ENCODE measurements at regions not wholly inside any gene's neighbourhood (a gene's known extent, or its start where the extent isn't known, plus 50 kb on each side); places are given as distances from the start of the nearest gene placed in this dataset.

DNA sequence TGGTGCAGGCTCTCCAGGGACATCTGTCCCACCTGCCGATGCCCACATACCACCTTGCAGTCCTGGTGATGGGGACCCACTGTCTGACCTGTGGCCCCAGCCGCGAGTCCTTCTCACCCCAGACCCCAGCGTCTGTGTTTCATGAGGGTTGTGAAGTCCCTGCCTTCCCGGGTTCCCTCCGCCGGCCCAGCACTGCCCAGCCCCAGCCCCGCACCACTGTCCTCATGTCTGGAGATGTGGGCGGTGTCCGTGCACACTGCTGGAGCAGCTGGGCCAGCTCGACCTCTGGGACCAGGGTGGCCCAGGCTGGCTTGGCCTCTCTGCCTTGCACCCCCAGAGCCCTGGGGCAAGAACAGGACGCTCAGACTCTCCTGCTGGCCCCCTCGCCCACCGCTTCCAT is 199.5 kb upstream of the CIBAR2 start:
- Histone ChIP-seq H3K9me2 (replicated peaks; ENCODE audit: control insufficient read depth, low read length) (no peaks in the 10 kb centered on the region), H3K27ac (ENCODE audit: low read depth, low read length) (no peak overlapping the region), H3K4me1 (ENCODE audit: control insufficient read depth, low read length) (peaks cover 83% of the 10 kb centered on the region), H3K36me3 (ENCODE audit: control insufficient read depth, low read length) (no peaks in the 10 kb centered on the region), H4K20me1 (ENCODE audit: control insufficient read depth, insufficient read depth, low read depth, low read length) (no peaks in the 10 kb centered on the region), H3F3A (ENCODE audit: control insufficient read depth, insufficient read depth) (peaks cover 25% of the 10 kb centered on the region), H3K4me3 (ENCODE audit: low read length) (no peak overlapping the region), H3K4me2 (ENCODE audit: low read length) (peak overlapping the region; percentile 100), H3K9me3 (ENCODE audit: control insufficient read depth, insufficient read depth, low read length) (no peaks in the 10 kb centered on the region), H3K79me2 (ENCODE audit: control insufficient read depth, low read length) (no peaks in the 10 kb centered on the region), H3K27me3 (ENCODE audit: control insufficient read depth, low read length) (no peaks in the 10 kb centered on the region)
- TF ChIP-seq EZH2phosphoT487 (IDR thresholded peaks at IDR 0.05; ENCODE audit: borderline replicate concordance, low read length), result no peak
- no peak for TF ChIP-seq CTCF (IDR thresholded peaks at IDR 0.05; ENCODE audit: low read depth, low read length, poor library complexity, severe bottlenecking)

GRCh38 chr16:85312174-85312573 is 199.9 kb upstream of the CIBAR2 start:
- Histone ChIP-seq H3K4me2 (ENCODE audit: low read length) (peak overlapping the region; percentile 41), H3K27ac (ENCODE audit: low read depth, low read length) (no peak overlapping the region), H3K9me3 (ENCODE audit: control insufficient read depth, insufficient read depth, low read length) (no peaks in the 10 kb centered on the region)

DNA sequence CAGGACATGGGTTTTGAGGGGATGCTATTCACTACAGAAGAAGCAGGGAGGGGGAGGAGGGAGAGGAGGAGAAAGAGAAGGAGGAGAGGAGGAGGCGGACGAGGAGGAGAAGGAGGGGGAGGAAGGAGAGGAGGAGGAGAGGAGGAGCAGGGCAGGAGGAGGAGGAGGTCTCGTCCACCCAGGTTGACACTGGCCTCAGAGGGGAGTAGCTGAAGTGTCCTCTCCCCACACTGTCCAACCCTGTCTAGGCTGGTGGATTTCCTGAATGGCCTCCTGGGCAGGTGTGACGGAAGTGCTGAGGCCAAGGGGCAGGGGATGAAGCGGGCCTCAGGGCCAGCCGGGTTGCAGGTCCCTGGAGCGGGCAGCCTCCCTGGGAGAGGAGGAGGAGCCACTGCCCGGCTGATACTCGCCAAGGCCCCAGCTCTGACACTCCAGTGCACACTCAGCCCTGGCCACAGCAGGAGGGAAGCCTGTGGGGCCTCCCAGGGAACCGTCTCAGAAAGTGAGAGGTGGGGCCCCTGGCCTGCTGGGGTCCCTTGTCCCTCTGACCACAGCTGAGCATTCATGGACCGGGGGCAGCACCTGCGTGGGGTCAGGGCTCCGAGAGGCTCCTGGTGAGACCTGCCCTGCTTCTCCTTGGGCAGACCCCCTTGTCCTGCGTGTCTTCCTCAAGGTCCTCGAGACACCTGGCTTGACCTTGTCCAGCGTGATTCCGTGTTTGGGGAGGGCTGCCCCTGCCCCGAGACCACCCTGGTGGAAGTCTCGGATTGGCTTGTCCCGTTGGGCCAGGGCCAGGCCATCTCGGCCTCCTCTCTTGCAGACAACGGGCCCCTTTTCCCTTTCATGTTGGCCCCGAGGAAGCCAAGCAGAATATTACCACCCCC is 200.6 kb upstream of the CIBAR2 start:
- Histone ChIP-seq H3K4me1 (ENCODE audit: control insufficient read depth, low read length) (peaks cover 72% of the 10 kb centered on the region), H3K27me3 (ENCODE audit: control insufficient read depth, low read length) (no peaks in the 10 kb centered on the region)

More at GRCh38 chr16:85312174-85312573, 199.9 kb upstream of the CIBAR2 start:
- Histone ChIP-seq H4K20me1 (ENCODE audit: control insufficient read depth, insufficient read depth, low read depth, low read length) (no peaks in the 10 kb centered on the region), H3K4me1 (ENCODE audit: control insufficient read depth, low read length) (peaks cover 79% of the 10 kb centered on the region), H3F3A (ENCODE audit: control insufficient read depth, insufficient read depth) (peaks cover 25% of the 10 kb centered on the region), H3K36me3 (ENCODE audit: control insufficient read depth, low read length) (no peaks in the 10 kb centered on the region), H3K79me2 (ENCODE audit: control insufficient read depth, low read length) (no peaks in the 10 kb centered on the region), H3K9me2 (replicated peaks; ENCODE audit: control insufficient read depth, low read length) (no peaks in the 10 kb centered on the region), H3K4me3 (ENCODE audit: low read length) (no peak overlapping the region), H3K27me3 (ENCODE audit: control insufficient read depth, low read length) (no peaks in the 10 kb centered on the region)
- TF ChIP-seq CTCF (IDR thresholded peaks at IDR 0.05; ENCODE audit: low read depth, low read length, poor library complexity, severe bottlenecking) (no peak), EZH2phosphoT487 (IDR thresholded peaks at IDR 0.05; ENCODE audit: borderline replicate concordance, low read length) (no peak)

More for the DNA sequence above, 200.6 kb upstream of the CIBAR2 start:
- no peaks in the 10 kb centered on the region for H3K9me3 ChIP-seq (ENCODE audit: control insufficient read depth, insufficient read depth, low read length)
- no peak overlapping the region; the same call in 1 of the 2 replicates for H3K4me3 ChIP-seq (ENCODE audit: low read length)
- H3K4me2 ChIP-seq (ENCODE audit: low read length), result peak overlapping the region; percentile 41
- TF ChIP-seq EZH2phosphoT487 (IDR thresholded peaks at IDR 0.05; ENCODE audit: borderline replicate concordance, low read length) (no peak), CTCF (IDR thresholded peaks at IDR 0.05; ENCODE audit: low read depth, low read length, poor library complexity, severe bottlenecking) (no peak)
- peaks cover 21% of the 10 kb centered on the region for H3F3A ChIP-seq (ENCODE audit: control insufficient read depth, insufficient read depth)
- H3K27ac ChIP-seq (ENCODE audit: low read depth, low read length), result no peak overlapping the region
- H3K9me2 ChIP-seq (replicated peaks; ENCODE audit: control insufficient read depth, low read length), result no peaks in the 10 kb centered on the region
- H3K79me2 ChIP-seq (ENCODE audit: control insufficient read depth, low read length), result no peaks in the 10 kb centered on the region
- H4K20me1 ChIP-seq (ENCODE audit: control insufficient read depth, insufficient read depth, low read depth, low read length), result no peaks in the 10 kb centered on the region
- no peaks in the 10 kb centered on the region for H3K36me3 ChIP-seq (ENCODE audit: control insufficient read depth, low read length)
